ENCODE measurements at regions not wholly inside any gene's neighbourhood (a gene's known extent, or its start where the extent isn't known, plus 50 kb on each side); places are given as distances from the start of the nearest gene placed in this dataset.

GRCh38 chr5:158063052-158063451 lies 204.1 kb upstream of the CLINT1 start:
- POLR2A ChIA-PET, result no interaction called here
- in situ Hi-C loops (cut with MboI), result no loop called here
- Histone ChIP-seq H3K9ac (ENCODE audit: control insufficient read depth, insufficient read depth, low read length) (no peak overlapping the region), H3K79me2 (ENCODE audit: control insufficient read depth, insufficient read depth, low read length) (no peaks in the 10 kb centered on the region), H3K27ac (ENCODE audit: control insufficient read depth, insufficient read depth) (no peak overlapping the region), H3K4me3 (no peak overlapping the region), H3K4me1 (ENCODE audit: control insufficient read depth, insufficient read depth, low read length) (no peaks in the 10 kb centered on the region), H3K9me3 (replicated peaks; ENCODE audit: control insufficient read depth, insufficient read depth, low read length) (no peaks in the 10 kb centered on the region), H4K20me1 (ENCODE audit: control insufficient read depth, insufficient read depth) (no peaks in the 10 kb centered on the region), H3K36me3 (ENCODE audit: control insufficient read depth in 2 of 2, insufficient read depth in 2 of 2, low read length in 1 of 2) (no peaks in the 10 kb centered on the region), H2AFZ (ENCODE audit: control insufficient read depth, low read depth, low read length) (no peak overlapping the region), H3K27me3 (replicated peaks in 1 of 2; ENCODE audit: control insufficient read depth in 2 of 2, insufficient read depth in 2 of 2, low read length in 1 of 2) (no peaks in the 10 kb centered on the region; a peak in 2 of 4 replicates), H3K4me2 (ENCODE audit: control insufficient read depth, insufficient read depth) (no peak overlapping the region)
- SMC1A ChIA-PET (ENCODE audit: uncharacterized antibody, unreplicated experiment), result interaction anchor here (1.4 kb wide), 1 partner anchor 12 kb away, joined by 7 read pairs; no protein-coding TSS in a partner anchor
- 26% methylated on average over 1 of the region's 1 CpG for WGBS (ENCODE audit: insufficient coverage, insufficient replicate concordance, low lambda C conversion rate, missing lambda C conversion rate)
- FAIRE-seq (no peak), ATAC-seq (no peak), DNase-seq (ENCODE audit: low read depth, low spot score) (no peak)
- RAD21 ChIA-PET (ENCODE audit: unreplicated experiment), result no interaction called here
- TF ChIP-seq DPF2 (IDR thresholded peaks at IDR 0.05) (no peak), ETV6 (conservative IDR thresholded peaks at IDR 0.05 in 1 of 2, IDR thresholded peaks at IDR 0.05 in 1 of 2; ENCODE audit: borderline replicate concordance in 1 of 2, low read depth in 1 of 2) (no peak), HSF1 (IDR thresholded peaks at IDR 0.05; ENCODE audit: low read depth, low read length) (no peak), ZSCAN29 (IDR thresholded peaks at IDR 0.05) (no peak), RCOR1 (conservative IDR thresholded peaks at IDR 0.05; ENCODE audit: low read depth, low read length) (no peak), RB1 (IDR thresholded peaks at IDR 0.05; ENCODE audit: borderline replicate concordance) (no peak), MTA3 (IDR thresholded peaks at IDR 0.05; ENCODE audit: borderline replicate concordance, low read length) (no peak), KAT2A (conservative IDR thresholded peaks at IDR 0.05; ENCODE audit: control insufficient read depth, low read depth, low read length) (no peak), LARP7 (IDR thresholded peaks at IDR 0.05) (no peak), ZBED1 (IDR thresholded peaks at IDR 0.05; ENCODE audit: borderline replicate concordance) (no peak), STAT1 (conservative IDR thresholded peaks at IDR 0.05) (no peak), SUPT20H (IDR thresholded peaks at IDR 0.05; ENCODE audit: borderline replicate concordance, control insufficient read depth, low read depth, low read length) (no peak), USF2 (IDR thresholded peaks at IDR 0.05; ENCODE audit: borderline replicate concordance, low read depth, low read length) (no peak), ZBTB11 (CRISPR knock-in tag; IDR thresholded peaks at IDR 0.05) (no peak)
- intact Hi-C loops (cut with micrococcal nuclease; ENCODE audit: unreplicated experiment), result no loop called here
- BruUV-seq (replicated peaks), result no TSS peak
- CTCF ChIA-PET, result interaction anchor here (0.9 to 5.5 kb wide), 3 partner anchors 12 to 1924 kb away, joined by 3 to 51 read pairs (median 3); no protein-coding TSS in a partner anchor
